ENCODE measurements at regions not wholly inside any gene's neighbourhood (a gene's known extent, or its start where the extent isn't known, plus 50 kb on each side); places are given as distances from the start of the nearest gene placed in this dataset.

- H3K27ac ChIP-seq: no peak overlapping the region
- TF ChIP-seq CTCF (conservative IDR thresholded peaks at IDR 0.05): no peak
These were observed 247.5 kb downstream of the MREG start for GRCh38 chr2:215765729-215766360.

DNA sequence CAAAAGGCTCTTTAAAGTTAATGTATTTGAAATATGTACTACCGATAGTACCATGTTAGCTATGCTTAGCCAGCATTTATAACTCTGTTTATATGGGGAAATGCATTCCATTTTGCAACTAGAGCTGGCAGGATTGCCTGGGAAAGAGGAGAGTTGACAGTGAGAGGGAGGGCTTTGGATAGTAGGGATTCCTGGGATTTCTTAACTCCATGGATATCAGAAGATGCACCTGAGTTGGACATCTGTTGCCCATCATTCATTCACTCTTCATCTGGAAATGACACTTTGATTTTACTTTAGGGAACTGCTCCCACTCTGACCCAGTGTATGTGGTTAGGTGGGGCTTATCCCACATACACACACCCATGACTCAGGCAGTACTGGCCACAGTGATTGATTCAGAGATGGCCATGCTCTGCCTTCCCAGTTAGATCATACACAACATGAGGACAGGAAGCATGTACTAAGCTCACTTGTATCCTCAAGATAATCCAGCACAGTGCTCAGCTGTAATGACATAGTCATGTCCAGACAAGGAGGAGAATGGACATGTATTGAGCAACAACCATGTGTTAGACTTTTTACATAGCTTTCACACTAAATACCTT lies 248.8 kb downstream of the MREG start:
- H3K27ac ChIP-seq: no peak overlapping the region
- TF ChIP-seq CTCF (conservative IDR thresholded peaks at IDR 0.05): no peak

GRCh38 chr2:215760557-215760956 lies 252.8 kb downstream of the MREG start:
- no peak overlapping the region for H3K27ac ChIP-seq
- TF ChIP-seq CTCF (conservative IDR thresholded peaks at IDR 0.05): no peak

DNA sequence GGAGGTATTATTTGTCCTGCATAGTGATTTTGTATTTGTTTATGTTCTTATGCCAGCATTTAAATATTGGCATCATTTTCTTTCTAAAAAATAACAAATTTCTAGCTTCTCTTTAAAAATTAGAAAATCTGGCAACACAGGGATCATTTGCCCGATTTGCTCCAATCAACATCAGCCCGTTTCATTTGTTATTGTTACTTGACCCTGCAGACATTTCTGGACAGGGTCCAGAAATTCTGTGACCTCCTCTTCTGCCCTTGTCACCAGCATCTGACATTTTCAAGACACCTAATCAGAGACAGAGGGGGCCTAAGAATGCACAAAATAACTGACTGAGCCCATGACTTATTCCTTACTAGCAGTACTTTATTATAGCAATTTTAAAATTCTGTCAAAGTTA lies 253.3 kb downstream of the MREG start:
- no peak overlapping the region for H3K27ac ChIP-seq
- TF ChIP-seq CTCF (conservative IDR thresholded peaks at IDR 0.05): no peak

GRCh38 chr2:215758691-215759090 lies 254.7 kb downstream of the MREG start:
- H3K27ac ChIP-seq: no peak overlapping the region
- no peak for TF ChIP-seq CTCF (conservative IDR thresholded peaks at IDR 0.05)

- H3K27ac ChIP-seq: no peak overlapping the region
- no peak for TF ChIP-seq CTCF (conservative IDR thresholded peaks at IDR 0.05)
These were observed 257.0 kb downstream of the MREG start for GRCh38 chr2:215756346-215756730.

DNA sequence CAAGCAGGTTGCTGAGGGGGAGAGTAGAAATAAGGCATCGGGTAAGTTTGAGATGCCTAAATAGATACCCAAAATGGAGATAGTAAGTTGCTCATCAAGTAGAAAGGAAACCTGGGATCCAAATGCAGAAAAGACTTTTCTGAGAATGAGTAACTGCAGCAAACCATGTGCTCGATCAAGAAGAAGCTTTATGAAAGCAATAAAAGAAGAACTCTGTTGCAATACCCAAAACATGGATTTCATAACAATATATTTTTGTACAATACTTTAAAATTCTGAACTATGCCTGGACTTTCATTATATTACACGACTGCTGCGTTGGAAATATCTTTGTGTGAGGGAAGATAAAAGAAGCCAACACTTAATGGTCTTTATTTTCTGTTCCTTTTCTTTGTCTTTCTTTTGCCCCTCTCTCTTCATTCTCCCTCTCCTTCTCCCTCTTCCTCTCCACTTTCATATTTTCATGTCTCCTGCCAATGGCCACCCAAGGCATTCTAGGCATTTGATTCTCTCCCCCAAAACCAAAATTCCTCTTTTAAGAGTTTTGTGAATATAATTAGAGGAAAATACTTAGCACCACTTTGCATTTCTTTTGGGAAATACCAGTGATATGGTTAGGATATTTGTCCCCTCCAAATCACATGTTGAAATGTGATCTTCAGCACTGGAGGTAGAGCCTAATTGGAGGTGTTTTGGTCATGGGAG lies 257.6 kb downstream of the MREG start:
- no peak for TF ChIP-seq CTCF (conservative IDR thresholded peaks at IDR 0.05)
- H3K27ac ChIP-seq: no peak overlapping the region

Data from VCaP (cell line).